Keratinocyte (primary cell): ENCODE measurements at regions not wholly inside any gene's neighbourhood (a gene's known extent, or its start where the extent isn't known, plus 50 kb on each side); places are given as distances from the start of the nearest gene placed in this dataset.

Experiments used
- DNase-seq: peaks from one replicate; pipeline ENCODE4 v3.0.0-alpha.2; 2011; ENCODE audit warnings: low read depth, missing footprints, low spot score
- FAIRE-seq: peaks from 2 replicates; lab custom pipeline; 2011; peaks lifted over from hg19 to GRCh38; lab: Jason Lieb, UNC
- H2AFZ ChIP-seq: 2 replicates; pipeline ENCODE4 v1.6.0; 2012; ENCODE audit warnings: low read length, control low read depth, inconsistent platforms; ENCODE audit not compliant: control insufficient read depth
- H3K27ac ChIP-seq: 2 replicates; pipeline ENCODE4 v1.5.1; 2011; ENCODE audit warnings: low read length; ENCODE audit not compliant: control insufficient read depth, insufficient read depth
- H3K27me3 ChIP-seq: 3 replicates; pipeline ENCODE4 v1.6.0; 2011; ENCODE audit warnings: low read length; ENCODE audit not compliant: control insufficient read depth, insufficient read depth; ENCODE audit errors: extremely low read depth
- H3K36me3 ChIP-seq, 2 experiments: 2 replicates in 1 of 2; 3 replicates in 1 of 2; pipeline ENCODE4 v1.5.1; 2011; ENCODE audit warnings: low read length in 2 of 2, mild to moderate bottlenecking in 1 of 2; ENCODE audit not compliant: control insufficient read depth in 2 of 2, insufficient read depth in 2 of 2; ENCODE audit errors: extremely low read depth in 1 of 2
- H3K4me1 ChIP-seq: 3 replicates; pipeline ENCODE4 v1.5.1; 2011; ENCODE audit warnings: low read length; ENCODE audit not compliant: control insufficient read depth, insufficient read depth; ENCODE audit errors: extremely low read depth
- H3K4me2 ChIP-seq: 3 replicates; pipeline ENCODE4 v1.6.0; 2011; ENCODE audit warnings: low read depth, low read length; ENCODE audit not compliant: control insufficient read depth, insufficient read depth; ENCODE audit errors: extremely low read depth
- H3K4me3 ChIP-seq, 3 experiments: fragments of 200-600 bp in 1 of 3; sonication (generic) in 1 of 3; 2 replicates in 2 of 3; 3 replicates in 1 of 3; pipeline ENCODE4 v1.5.1; 2011 to 2016; ENCODE audit warnings: low read length in 3 of 3, mild to moderate bottlenecking in 3 of 3, control low read depth in 2 of 3, inconsistent platforms in 1 of 3, low read depth in 1 of 3, mixed read lengths in 1 of 3, mixed run types in 1 of 3, moderate library complexity in 1 of 3; ENCODE audit not compliant: control insufficient read depth in 2 of 3, insufficient read depth in 2 of 3; ENCODE audit errors: extremely low read depth in 1 of 3
- H3K79me2 ChIP-seq: 2 replicates; pipeline ENCODE4 v1.6.0; 2012; ENCODE audit warnings: low read length; ENCODE audit not compliant: control insufficient read depth, insufficient read depth
- H3K9ac ChIP-seq: 3 replicates; pipeline ENCODE4 v1.6.0; 2011; ENCODE audit warnings: low read length; ENCODE audit not compliant: control insufficient read depth, insufficient read depth; ENCODE audit errors: extremely low read depth
- H3K9me1 ChIP-seq: 3 replicates; pipeline ENCODE4 v1.6.0; 2011; ENCODE audit warnings: low read length; ENCODE audit not compliant: control insufficient read depth, insufficient read depth; ENCODE audit errors: extremely low read depth
- H3K9me3 ChIP-seq: 2 replicates; pipeline ENCODE4 v1.5.1; 2012; ENCODE audit warnings: low read depth, low read length; ENCODE audit not compliant: control insufficient read depth
- H4K20me1 ChIP-seq: 3 replicates; pipeline ENCODE4 v1.6.0; 2011; ENCODE audit warnings: low read length; ENCODE audit not compliant: control insufficient read depth, insufficient read depth; ENCODE audit errors: extremely low read depth
- CTCF ChIP-seq, 3 experiments: IDR thresholded peaks in 1 of 3; conservative IDR thresholded peaks in 1 of 3; optimal IDR thresholded peaks in 1 of 3; 2 replicates in 2 of 3; 3 replicates in 1 of 3; pipeline versions ENCODE3 to v1.5.1; 2011; ENCODE audit warnings: low read length in 3 of 3, mild to moderate bottlenecking in 3 of 3, moderate library complexity in 2 of 3, control low read depth in 1 of 3, inconsistent platforms in 1 of 3; ENCODE audit not compliant: insufficient read depth in 2 of 3; ENCODE audit errors: extremely low read depth in 1 of 3
- EZH2 ChIP-seq: IDR thresholded peaks from one replicate; pipeline ENCODE4 v1.6.1; 2012; ENCODE audit warnings: inconsistent platforms, mild to moderate bottlenecking, low read length, moderate library complexity
- dilution Hi-C: fragments of 300-500 bp; cut with MboI; formaldehyde crosslinking; loops from one replicate; pipeline ENCODE4 v1.7.0; 2020; ENCODE audit warnings: low sequenced_read_pairs; ENCODE audit not compliant: extremely low pct_ligation_motif_present

- H3K27me3 ChIP-seq: no peaks in the 10 kb centered on the region
- dilution Hi-C loops: no loop called here
- H3K79me2 ChIP-seq: no peaks in the 10 kb centered on the region
- no peak overlapping the region for H3K4me2 ChIP-seq
- H2AFZ ChIP-seq: no peak overlapping the region
- no peak for DNase-seq
- no peaks in the 10 kb centered on the region for H3K9me3 ChIP-seq
- H4K20me1 ChIP-seq: no peaks in the 10 kb centered on the region
- H3K36me3 ChIP-seq: no peaks in the 10 kb centered on the region
- no peak for FAIRE-seq
- no peak overlapping the region for H3K4me3 ChIP-seq
- H3K27ac ChIP-seq: no peak overlapping the region
- no peaks in the 10 kb centered on the region for H3K9me1 ChIP-seq
- H3K4me1 ChIP-seq: no peaks in the 10 kb centered on the region
- TF ChIP-seq CTCF (optimal IDR thresholded peaks at IDR 0.05 in 1 of 3, IDR thresholded peaks at IDR 0.05 in 1 of 3, conservative IDR thresholded peaks at IDR 0.05 in 1 of 3; ENCODE audit: extremely low read depth in 1 of 3, insufficient read depth in 2 of 3, low read length in 3 of 3) (no peak), EZH2 (no peak)
- no peak overlapping the region for H3K9ac ChIP-seq
These were observed 199.1 kb upstream of the IER5L start for GRCh38 chr9:129377181-129377580.

- no peak overlapping the region for H2AFZ ChIP-seq
- no peaks in the 10 kb centered on the region for H3K9me1 ChIP-seq
- TF ChIP-seq EZH2 (no peak), CTCF (optimal IDR thresholded peaks at IDR 0.05 in 1 of 3, IDR thresholded peaks at IDR 0.05 in 1 of 3, conservative IDR thresholded peaks at IDR 0.05 in 1 of 3; ENCODE audit: extremely low read depth in 1 of 3, insufficient read depth in 2 of 3, low read length in 3 of 3) (no peak)
- H3K9me3 ChIP-seq: no peaks in the 10 kb centered on the region
- H3K79me2 ChIP-seq: no peaks in the 10 kb centered on the region
- H3K4me2 ChIP-seq: no peak overlapping the region
- no peaks in the 10 kb centered on the region for H3K27me3 ChIP-seq
- H3K36me3 ChIP-seq: no peaks in the 10 kb centered on the region
- H3K27ac ChIP-seq: no peak overlapping the region
- H3K4me3 ChIP-seq: no peak overlapping the region
- dilution Hi-C loops: no loop called here
- DNase-seq (no peak), FAIRE-seq (no peak)
- no peaks in the 10 kb centered on the region for H3K4me1 ChIP-seq
- H3K9ac ChIP-seq: no peak overlapping the region
- H4K20me1 ChIP-seq: no peaks in the 10 kb centered on the region
These were observed 197.8 kb upstream of the IER5L start for GRCh38 chr9:129375845-129376244.
